ENCODE measurements at regions not wholly inside any gene's neighbourhood (a gene's known extent, or its start where the extent isn't known, plus 50 kb on each side); places are given as distances from the start of the nearest gene placed in this dataset.

GRCh38 chr12:89210277-89210676, 142.0 kb downstream of the DUSP6 start:
- H3K4me1 Mint-ChIP-seq, result peaks cover 7 to 21% (median 13%) of the 10 kb centered on the region in 4 donors
- Histone ChIP-seq H3K27ac (ENCODE audit: low read depth, low read length) (no peak overlapping the region), H3K4me3 (ENCODE audit: low read length in 2 of 2) (no peak overlapping the region), H3K4me1 (ENCODE audit: insufficient read depth, low read length) (peaks cover 6% of the 10 kb centered on the region), H3K36me3 (ENCODE audit: insufficient read depth, low read length) (no peaks in the 10 kb centered on the region), H3K27me3 (ENCODE audit: insufficient read depth, low read length) (no peaks in the 10 kb centered on the region), H3K9me3 (ENCODE audit: control insufficient read depth in 1 of 2, low read length in 2 of 2) (no peaks in the 10 kb centered on the region)
- no peak overlapping the region for H3K4me3 Mint-ChIP-seq
- intact Hi-C loops (cut with micrococcal nuclease), result no loop called here
- no peaks in the 10 kb centered on the region for H3K27me3 Mint-ChIP-seq
- H3K27ac Mint-ChIP-seq, result no peak overlapping the region
- POLR2A ChIA-PET (ENCODE audit: partially characterized antibody), result no interaction called here
- H3K9me3 Mint-ChIP-seq, result no peaks in the 10 kb centered on the region
- H3K36me3 Mint-ChIP-seq, result no peaks in the 10 kb centered on the region
- CTCF ChIA-PET (ENCODE audit: partially characterized antibody), result no interaction called here
- DNase-seq, result no peak

- Mint-ChIP-seq H3K36me3 (no peaks in the 10 kb centered on the region), H3K27me3 (no peaks in the 10 kb centered on the region), H3K9me3 (peaks cover 0 to 1% (median 0%) of the 10 kb centered on the region in 8 donors), H3K27ac (no peak overlapping the region), H3K4me1 (peaks cover 7 to 21% (median 13%) of the 10 kb centered on the region in 4 donors), H3K4me3 (no peak overlapping the region)
- POLR2A ChIA-PET (ENCODE audit: partially characterized antibody), result no interaction called here
- Histone ChIP-seq H3K9me3 (ENCODE audit: control insufficient read depth in 1 of 2, low read length in 2 of 2) (no peaks in the 10 kb centered on the region), H3K27me3 (ENCODE audit: insufficient read depth, low read length) (no peaks in the 10 kb centered on the region), H3K4me1 (ENCODE audit: insufficient read depth, low read length) (peaks cover 6% of the 10 kb centered on the region), H3K36me3 (ENCODE audit: insufficient read depth, low read length) (no peaks in the 10 kb centered on the region), H3K4me3 (ENCODE audit: low read length in 2 of 2) (no peak overlapping the region), H3K27ac (ENCODE audit: low read depth, low read length) (no peak overlapping the region)
- intact Hi-C loops (cut with micrococcal nuclease), result no loop called here
- CTCF ChIA-PET (ENCODE audit: partially characterized antibody), result no interaction called here
- DNase-seq, result no peak
These were observed 143.6 kb downstream of the DUSP6 start for GRCh38 chr12:89208661-89209096.

GRCh38 chr12:89206390-89206789, 145.9 kb downstream of the DUSP6 start:
- Mint-ChIP-seq H3K4me1 (peaks cover 3 to 10% (median 3%) of the 10 kb centered on the region in 4 donors), H3K9me3 (peaks cover 0 to 1% (median 0%) of the 10 kb centered on the region in 8 donors), H3K27me3 (no peaks in the 10 kb centered on the region), H3K4me3 (no peak overlapping the region), H3K36me3 (no peaks in the 10 kb centered on the region), H3K27ac (no peak overlapping the region)
- Histone ChIP-seq H3K4me1 (ENCODE audit: insufficient read depth, low read length) (no peaks in the 10 kb centered on the region), H3K27ac (ENCODE audit: low read depth, low read length) (no peak overlapping the region), H3K9me3 (ENCODE audit: control insufficient read depth in 1 of 2, low read length in 2 of 2) (no peaks in the 10 kb centered on the region), H3K36me3 (ENCODE audit: insufficient read depth, low read length) (no peaks in the 10 kb centered on the region), H3K4me3 (ENCODE audit: low read length in 2 of 2) (no peak overlapping the region), H3K27me3 (ENCODE audit: insufficient read depth, low read length) (no peaks in the 10 kb centered on the region)
- ChIA-PET POLR2A (ENCODE audit: partially characterized antibody) (interaction anchor here (2.0 kb wide), 1 partner anchor 39 kb away, joined by 4 read pairs; no protein-coding TSS in a partner anchor), CTCF (ENCODE audit: partially characterized antibody) (no interaction called here)
- intact Hi-C loops (cut with micrococcal nuclease), result no loop called here
- DNase-seq, result no peak

- no peaks in the 10 kb centered on the region for H3K36me3 Mint-ChIP-seq
- ChIA-PET CTCF (ENCODE audit: partially characterized antibody) (no interaction called here), POLR2A (ENCODE audit: partially characterized antibody) (no interaction called here)
- Histone ChIP-seq H3K27me3 (ENCODE audit: insufficient read depth, low read length) (no peaks in the 10 kb centered on the region), H3K27ac (ENCODE audit: low read depth, low read length) (no peak overlapping the region), H3K4me3 (ENCODE audit: low read length in 2 of 2) (no peak overlapping the region), H3K36me3 (ENCODE audit: insufficient read depth, low read length) (no peaks in the 10 kb centered on the region), H3K4me1 (ENCODE audit: insufficient read depth, low read length) (no peaks in the 10 kb centered on the region), H3K9me3 (ENCODE audit: control insufficient read depth in 1 of 2, low read length in 2 of 2) (no peaks in the 10 kb centered on the region)
- DNase-seq, result no peak
- no peaks in the 10 kb centered on the region for H3K27me3 Mint-ChIP-seq
- H3K27ac Mint-ChIP-seq, result no peak overlapping the region
- intact Hi-C loops (cut with micrococcal nuclease), result no loop called here
- H3K4me3 Mint-ChIP-seq, result no peak overlapping the region
- H3K4me1 Mint-ChIP-seq, result peaks cover 0 to 10% (median 3%) of the 10 kb centered on the region in 4 donors
- H3K9me3 Mint-ChIP-seq, result peaks cover 0 to 1% (median 0%) of the 10 kb centered on the region in 8 donors
These were observed 146.8 kb downstream of the DUSP6 start for GRCh38 chr12:89205517-89205916.

- Histone ChIP-seq H3K36me3 (ENCODE audit: insufficient read depth, low read length) (no peaks in the 10 kb centered on the region), H3K4me3 (ENCODE audit: low read length in 2 of 2) (no peak overlapping the region), H3K27me3 (ENCODE audit: insufficient read depth, low read length) (no peaks in the 10 kb centered on the region), H3K4me1 (ENCODE audit: insufficient read depth, low read length) (no peaks in the 10 kb centered on the region), H3K9me3 (ENCODE audit: control insufficient read depth in 1 of 2, low read length in 2 of 2) (no peaks in the 10 kb centered on the region), H3K27ac (ENCODE audit: low read depth, low read length) (no peak overlapping the region)
- intact Hi-C loops (cut with micrococcal nuclease), result no loop called here
- Mint-ChIP-seq H3K27ac (no peak overlapping the region), H3K36me3 (no peaks in the 10 kb centered on the region), H3K9me3 (peaks cover 0 to 1% (median 0%) of the 10 kb centered on the region in 8 donors), H3K4me1 (peaks cover 0 to 10% (median 4%) of the 10 kb centered on the region in 4 donors), H3K27me3 (no peaks in the 10 kb centered on the region), H3K4me3 (no peak overlapping the region)
- ChIA-PET POLR2A (ENCODE audit: partially characterized antibody) (no interaction called here), CTCF (ENCODE audit: partially characterized antibody) (no interaction called here)
- DNase-seq, result no peak
These were observed 149.2 kb downstream of the DUSP6 start for GRCh38 chr12:89203144-89203543.

- H3K9me3 ChIP-seq (ENCODE audit: control insufficient read depth in 1 of 2, low read length in 2 of 2), result no peaks in the 10 kb centered on the region
- Mint-ChIP-seq H3K27me3 (no peaks in the 10 kb centered on the region), H3K4me1 (peaks cover 0 to 3% (median 0%) of the 10 kb centered on the region in 4 donors), H3K27ac (no peak overlapping the region), H3K36me3 (no peaks in the 10 kb centered on the region), H3K9me3 (peaks cover 0 to 1% (median 0%) of the 10 kb centered on the region in 8 donors), H3K4me3 (no peak overlapping the region)
- H3K4me1 ChIP-seq (ENCODE audit: insufficient read depth, low read length), result no peaks in the 10 kb centered on the region
- H3K4me3 ChIP-seq (ENCODE audit: low read length in 2 of 2), result no peak overlapping the region
- POLR2A ChIA-PET (ENCODE audit: partially characterized antibody), result no interaction called here
- intact Hi-C loops (cut with micrococcal nuclease), result no loop called here
- no peaks in the 10 kb centered on the region for H3K27me3 ChIP-seq (ENCODE audit: insufficient read depth, low read length)
- CTCF ChIA-PET (ENCODE audit: partially characterized antibody), result no interaction called here
- DNase-seq, result no peak
- H3K27ac ChIP-seq (ENCODE audit: low read depth, low read length), result no peak overlapping the region
- H3K36me3 ChIP-seq (ENCODE audit: insufficient read depth, low read length), result no peaks in the 10 kb centered on the region
These were observed 152.1 kb downstream of the DUSP6 start for GRCh38 chr12:89200217-89200616.

- H3K27me3 Mint-ChIP-seq, result no peaks in the 10 kb centered on the region
- H3K36me3 ChIP-seq (ENCODE audit: insufficient read depth, low read length), result no peaks in the 10 kb centered on the region
- H3K36me3 Mint-ChIP-seq, result no peaks in the 10 kb centered on the region
- peaks cover 0 to 7% (median 2%) of the 10 kb centered on the region in 8 donors for H3K9me3 Mint-ChIP-seq
- H3K27ac Mint-ChIP-seq, result no peak overlapping the region
- no peaks in the 10 kb centered on the region for H3K4me1 ChIP-seq (ENCODE audit: insufficient read depth, low read length)
- H3K9me3 ChIP-seq (ENCODE audit: control insufficient read depth in 1 of 2, low read length in 2 of 2), result no peaks in the 10 kb centered on the region
- H3K27me3 ChIP-seq (ENCODE audit: insufficient read depth, low read length), result no peaks in the 10 kb centered on the region
- no peak for DNase-seq
- intact Hi-C loops (cut with micrococcal nuclease), result no loop called here
- no peak overlapping the region for H3K4me3 ChIP-seq (ENCODE audit: low read length in 2 of 2)
- ChIA-PET CTCF (ENCODE audit: partially characterized antibody) (no interaction called here), POLR2A (ENCODE audit: partially characterized antibody) (no interaction called here)
- H3K27ac ChIP-seq (ENCODE audit: low read depth, low read length), result no peak overlapping the region
- H3K4me1 Mint-ChIP-seq, result peaks cover 0 to 1% (median 0%) of the 10 kb centered on the region in 4 donors
- H3K4me3 Mint-ChIP-seq, result no peak overlapping the region
These were observed 156.8 kb downstream of the DUSP6 start for GRCh38 chr12:89195470-89195869.

GRCh38 chr12:89194683-89195082, 157.6 kb downstream of the DUSP6 start:
- no peaks in the 10 kb centered on the region for H3K9me3 ChIP-seq (ENCODE audit: control insufficient read depth in 1 of 2, low read length in 2 of 2)
- H3K4me3 Mint-ChIP-seq, result no peak overlapping the region
- H3K27ac ChIP-seq (ENCODE audit: low read depth, low read length), result no peak overlapping the region
- no peak for DNase-seq
- intact Hi-C loops (cut with micrococcal nuclease), result no loop called here
- peaks cover 0 to 11% (median 6%) of the 10 kb centered on the region in 8 donors for H3K9me3 Mint-ChIP-seq
- H3K4me1 ChIP-seq (ENCODE audit: insufficient read depth, low read length), result no peaks in the 10 kb centered on the region
- no peaks in the 10 kb centered on the region for H3K36me3 Mint-ChIP-seq
- no peak overlapping the region for H3K4me3 ChIP-seq (ENCODE audit: low read length in 2 of 2)
- no peaks in the 10 kb centered on the region for H3K27me3 ChIP-seq (ENCODE audit: insufficient read depth, low read length)
- peaks cover 0 to 1% (median 0%) of the 10 kb centered on the region in 4 donors for H3K4me1 Mint-ChIP-seq
- no peak overlapping the region for H3K27ac Mint-ChIP-seq
- no peaks in the 10 kb centered on the region for H3K27me3 Mint-ChIP-seq
- ChIA-PET CTCF (ENCODE audit: partially characterized antibody) (no interaction called here), POLR2A (ENCODE audit: partially characterized antibody) (no interaction called here)
- no peaks in the 10 kb centered on the region for H3K36me3 ChIP-seq (ENCODE audit: insufficient read depth, low read length)

All from CD4-positive, alpha-beta memory T cell (primary cell).